ENCODE measurements at regions not wholly inside any gene's neighbourhood (a gene's known extent, or its start where the extent isn't known, plus 50 kb on each side); places are given as distances from the start of the nearest gene placed in this dataset.

GRCh38 chr2:58557176-58557575 is 316.1 kb upstream of the FANCL start:
- DNase-seq (ENCODE audit: low read depth in 2 of 3, low spot score in 1 of 3) = no peak

GRCh38 chr2:58553937-58554336 is 312.8 kb upstream of the FANCL start:
- DNase-seq (ENCODE audit: low read depth in 2 of 3, low spot score in 1 of 3) = no peak

GRCh38 chr2:58553522-58553921 is 312.4 kb upstream of the FANCL start:
- no peak for DNase-seq (ENCODE audit: low read depth in 2 of 3, low spot score in 1 of 3)

GRCh38 chr2:58545300-58546280 is 304.5 kb upstream of the FANCL start:
- DNase-seq (ENCODE audit: low read depth in 2 of 3, low spot score in 1 of 3) = no peak

GRCh38 chr2:58543442-58543841 is 302.3 kb upstream of the FANCL start:
- no peak for DNase-seq (ENCODE audit: low read depth in 2 of 3, low spot score in 1 of 3)

GRCh38 chr2:58541511-58541910 is 300.4 kb upstream of the FANCL start:
- no peak for DNase-seq (ENCODE audit: low read depth in 2 of 3, low spot score in 1 of 3)

GRCh38 chr2:58540681-58541080 is 299.6 kb upstream of the FANCL start:
- no peak for DNase-seq (ENCODE audit: low read depth in 2 of 3, low spot score in 1 of 3)

GRCh38 chr2:58539973-58540372 is 298.8 kb upstream of the FANCL start:
- DNase-seq (ENCODE audit: low read depth in 2 of 3, low spot score in 1 of 3) = no peak

- no peak for DNase-seq (ENCODE audit: low read depth in 2 of 3, low spot score in 1 of 3)
Measured at GRCh38 chr2:58535990-58536389, 294.9 kb upstream of the FANCL start.

GRCh38 chr2:58535182-58535581 is 294.1 kb upstream of the FANCL start:
- DNase-seq (ENCODE audit: low read depth in 2 of 3, low spot score in 1 of 3) = no peak

- DNase-seq (ENCODE audit: low read depth in 2 of 3, low spot score in 1 of 3) = no peak
Measured at GRCh38 chr2:58533376-58533775, 292.3 kb upstream of the FANCL start.

- DNase-seq (ENCODE audit: low read depth in 2 of 3, low spot score in 1 of 3) = no peak
Measured at GRCh38 chr2:58532641-58533040, 291.5 kb upstream of the FANCL start.

- no peak for DNase-seq (ENCODE audit: low read depth in 2 of 3, low spot score in 1 of 3)
Measured at GRCh38 chr2:58527647-58528046, 286.5 kb upstream of the FANCL start.

GRCh38 chr2:58521803-58522554 is 280.9 kb upstream of the FANCL start:
- no peak for DNase-seq (ENCODE audit: low read depth in 2 of 3, low spot score in 1 of 3)

- DNase-seq (ENCODE audit: low read depth in 2 of 3, low spot score in 1 of 3) = no peak
Measured at GRCh38 chr2:58520903-58521302, 279.8 kb upstream of the FANCL start.

GRCh38 chr2:58517881-58518280 is 276.8 kb upstream of the FANCL start:
- no peak for DNase-seq (ENCODE audit: low read depth in 2 of 3, low spot score in 1 of 3)

- DNase-seq (ENCODE audit: low read depth in 2 of 3, low spot score in 1 of 3) = no peak
Measured at GRCh38 chr2:58516695-58517094, 275.6 kb upstream of the FANCL start.

GRCh38 chr2:58515827-58516573 is 274.9 kb upstream of the FANCL start:
- DNase-seq (ENCODE audit: low read depth in 2 of 3, low spot score in 1 of 3) = no peak

GRCh38 chr2:58514252-58514651 is 273.1 kb upstream of the FANCL start:
- DNase-seq (ENCODE audit: low read depth in 2 of 3, low spot score in 1 of 3) = no peak

GRCh38 chr2:58512878-58513277 is 271.8 kb upstream of the FANCL start:
- no peak for DNase-seq (ENCODE audit: low read depth in 2 of 3, low spot score in 1 of 3)

- DNase-seq (ENCODE audit: low read depth in 2 of 3, low spot score in 1 of 3) = no peak
Measured at GRCh38 chr2:58508006-58508405, 266.9 kb upstream of the FANCL start.
